GM21390 (cell line): ENCODE measurements at regions not wholly inside any gene's neighbourhood (a gene's known extent, or its start where the extent isn't known, plus 50 kb on each side); places are given as distances from the start of the nearest gene placed in this dataset.

Source experiments
- ATAC-seq: cut with Tn5 transposase; IDR thresholded peaks from one replicate; pipeline ENCODE4 v1.9.1; 2021; ENCODE audit not compliant: unreplicated experiment

DNA sequence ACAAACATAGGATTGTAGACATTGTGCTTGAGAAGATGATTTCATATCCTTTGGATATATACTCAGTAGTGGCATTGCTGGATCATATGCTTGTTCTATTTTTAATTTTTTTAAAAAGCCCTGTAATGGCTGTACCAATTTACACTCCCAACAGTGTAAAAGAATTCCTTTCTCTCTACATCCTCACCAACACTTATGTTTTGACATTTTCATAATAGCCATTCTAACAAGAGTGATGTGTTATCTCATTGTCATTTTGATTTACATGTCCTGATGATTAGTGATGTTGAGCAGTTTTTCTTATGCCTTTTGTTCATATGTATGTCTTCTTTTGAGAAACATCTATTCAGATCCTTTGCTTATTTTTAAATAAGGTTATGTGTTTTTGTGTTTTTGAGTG, 1039.2 kb upstream of the GOT2 start:
- no peak for ATAC-seq

DNA sequence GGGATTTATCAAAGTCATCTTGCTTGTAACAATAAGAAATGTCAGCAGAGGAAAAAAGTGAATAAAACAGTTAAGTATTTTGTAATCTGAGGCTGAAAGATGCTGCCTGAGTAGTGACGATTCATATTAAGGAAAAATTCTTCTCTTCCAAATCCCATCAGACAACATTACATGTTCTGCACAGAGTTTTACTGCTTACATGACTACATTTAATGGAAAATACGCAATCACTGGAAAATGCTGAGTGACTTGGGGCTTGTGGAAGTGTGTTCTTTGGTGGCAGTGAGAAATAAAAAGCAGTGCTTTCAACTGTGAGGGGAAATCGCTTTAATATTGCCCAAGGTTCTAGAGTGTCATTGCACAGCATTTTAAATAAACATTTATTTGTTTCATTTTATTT, 1025.2 kb upstream of the GOT2 start:
- no peak for ATAC-seq

DNA sequence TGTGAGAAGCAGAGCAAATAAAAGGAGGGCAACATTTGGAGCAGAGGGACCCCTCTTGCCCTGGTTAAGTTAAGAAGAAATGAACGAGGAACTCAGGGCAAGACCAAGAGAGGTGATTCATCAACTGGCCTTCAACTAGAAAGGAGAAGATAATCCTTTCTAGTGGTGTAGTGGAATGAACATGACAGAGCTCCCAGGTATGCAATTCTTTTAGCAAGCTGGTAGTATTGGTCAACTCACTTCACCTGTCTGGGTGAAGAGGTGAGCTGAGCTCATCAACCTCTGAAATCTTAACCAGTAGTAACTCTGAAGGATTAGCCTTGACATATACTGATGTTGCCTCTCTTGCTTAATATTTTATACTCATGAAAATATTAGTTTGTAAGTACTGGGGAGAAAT, 1024.7 kb upstream of the GOT2 start:
- no peak for ATAC-seq

DNA sequence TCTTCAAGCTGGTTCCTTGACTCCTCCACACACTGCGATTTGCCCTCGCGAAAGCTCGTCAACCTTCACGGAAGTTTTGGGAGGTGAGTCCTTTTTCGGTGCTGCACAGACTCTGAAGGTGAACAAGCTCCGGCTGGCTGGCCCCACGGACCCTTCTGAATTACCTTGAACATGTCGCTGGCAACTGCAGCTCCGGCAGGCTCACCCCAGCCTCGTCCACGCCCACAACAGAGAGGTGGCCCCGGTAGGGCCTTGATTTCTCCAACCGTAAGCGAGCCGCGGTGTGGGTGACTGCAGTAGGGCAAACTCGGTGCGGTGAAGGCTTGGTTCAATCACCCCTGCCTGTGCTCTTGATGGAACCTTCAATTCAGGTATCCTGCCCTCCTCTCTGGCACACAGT, 1020.7 kb upstream of the GOT2 start:
- ATAC-seq = no peak

DNA sequence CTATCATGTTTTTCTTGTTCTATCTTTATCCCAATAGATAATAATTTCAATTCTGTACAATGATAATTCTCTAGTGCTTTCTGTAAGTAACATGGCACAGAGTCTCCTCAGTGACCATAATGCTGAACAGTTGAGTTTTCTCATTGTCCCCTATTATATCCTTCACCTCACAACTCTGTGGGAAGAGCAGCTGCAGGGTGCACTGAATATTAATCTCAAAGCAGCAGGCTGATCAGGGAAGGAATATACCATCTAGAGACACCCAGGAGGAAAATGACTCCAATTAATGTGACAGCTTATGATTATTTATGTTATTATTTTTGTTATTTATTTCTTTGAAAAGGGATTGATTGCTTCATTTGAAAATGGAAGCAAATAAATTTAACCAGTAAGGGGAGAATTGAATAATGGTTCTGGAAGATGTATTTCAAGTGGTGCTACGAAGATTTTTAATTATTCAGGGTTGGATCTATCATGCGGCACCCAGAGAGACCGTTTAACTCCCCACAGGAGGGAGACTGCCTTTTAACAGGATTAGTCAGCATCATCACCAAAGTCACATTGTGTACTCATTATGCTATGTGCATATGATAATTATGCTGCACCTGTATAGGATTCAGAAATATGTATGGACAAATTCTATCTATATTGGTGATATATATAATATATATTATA, 1015.7 kb upstream of the GOT2 start:
- no peak for ATAC-seq

DNA sequence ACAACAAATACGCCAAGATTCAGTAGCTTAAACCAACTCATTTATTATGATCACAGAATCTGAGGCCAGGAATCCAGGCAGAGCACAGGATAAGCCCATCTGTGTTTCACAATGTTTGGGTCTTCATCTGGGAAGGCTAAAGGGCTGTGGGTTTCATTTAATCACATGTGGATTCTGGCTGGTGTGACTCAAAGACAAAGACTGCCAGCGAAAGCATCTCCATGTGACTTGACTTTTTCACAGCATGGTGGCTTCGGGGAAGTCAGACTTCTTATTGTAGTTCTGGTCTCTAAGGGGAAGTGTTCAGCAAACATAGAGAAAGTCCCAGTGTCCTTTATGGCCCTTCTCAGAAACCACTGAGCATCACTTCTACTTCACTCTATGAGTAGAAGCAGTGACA, 1014.4 kb upstream of the GOT2 start:
- no peak for ATAC-seq

DNA sequence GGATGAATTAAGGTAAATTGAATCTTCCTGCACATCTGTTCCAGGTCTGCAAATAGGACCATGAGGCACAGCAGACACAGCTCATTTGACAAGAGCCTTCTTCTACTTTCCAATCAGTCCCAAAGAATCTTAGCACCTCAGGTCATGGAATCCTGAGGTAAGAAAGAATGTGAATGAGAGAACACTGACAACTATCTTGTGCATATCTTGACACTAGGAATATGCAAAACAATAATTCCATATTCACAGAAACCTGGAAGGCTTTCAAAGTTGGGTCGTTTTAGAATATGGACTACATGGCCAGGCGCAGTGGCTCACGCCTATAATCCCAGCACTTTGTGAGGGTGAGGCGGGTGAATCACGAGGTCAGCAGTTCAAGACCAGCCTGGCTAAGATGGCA, 1009.4 kb upstream of the GOT2 start:
- no peak for ATAC-seq

DNA sequence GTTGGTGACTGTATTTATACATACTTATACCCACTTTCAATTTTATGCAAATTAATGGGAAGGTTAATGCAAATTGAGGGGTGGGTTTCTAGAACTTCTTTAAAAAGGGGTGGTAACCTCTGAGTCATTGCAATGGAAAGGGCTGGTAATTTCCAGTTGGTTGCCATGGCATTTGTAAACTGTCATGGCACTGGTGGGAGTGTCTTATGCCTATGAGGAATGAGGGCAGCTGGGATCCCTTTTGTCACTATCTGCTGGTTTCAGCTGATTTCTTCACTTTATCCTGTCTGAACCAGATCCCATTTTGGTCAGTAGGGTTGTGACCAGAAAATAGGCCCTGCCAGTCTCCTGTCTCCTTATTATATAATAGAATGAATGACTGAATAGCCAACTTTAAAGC, 1006.7 kb upstream of the GOT2 start:
- no peak for ATAC-seq

DNA sequence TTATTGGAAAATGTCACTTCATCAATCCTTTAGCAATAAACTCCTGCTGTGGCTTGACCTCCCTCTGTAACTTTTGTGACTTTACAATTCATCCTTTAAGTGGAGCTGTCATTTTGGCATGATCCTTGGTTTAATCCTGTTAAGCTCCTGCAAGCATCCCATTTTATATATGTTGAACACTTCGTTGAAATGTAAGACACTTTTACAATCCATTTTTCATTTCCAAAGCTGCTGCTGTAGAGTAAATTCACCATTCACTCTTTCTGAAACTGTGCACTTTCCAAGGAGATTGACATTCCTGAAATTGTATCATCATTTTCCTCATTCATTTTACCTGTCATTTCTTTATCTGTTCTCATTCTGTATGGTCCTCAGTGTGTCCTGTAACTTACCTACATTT, 1003.2 kb upstream of the GOT2 start:
- no peak for ATAC-seq

DNA sequence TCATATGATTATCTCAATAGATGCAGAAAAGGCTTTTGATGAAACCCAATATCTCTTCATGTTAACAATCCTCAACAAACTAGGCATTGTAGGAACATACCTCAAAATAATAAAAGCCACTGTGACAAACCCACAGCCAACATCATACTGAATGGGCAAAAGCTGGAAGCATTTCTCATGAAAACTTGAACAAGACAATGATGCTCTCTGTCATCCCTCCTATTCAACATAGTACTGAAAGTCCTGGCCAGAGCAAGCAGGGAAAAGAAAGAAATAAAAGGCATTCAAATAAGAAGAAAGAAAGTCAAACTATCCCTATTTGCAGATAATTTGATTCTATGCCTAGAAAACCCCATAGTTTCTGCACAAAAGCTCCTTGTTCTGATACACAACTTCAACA, 999.2 kb upstream of the GOT2 start:
- no peak for ATAC-seq

DNA sequence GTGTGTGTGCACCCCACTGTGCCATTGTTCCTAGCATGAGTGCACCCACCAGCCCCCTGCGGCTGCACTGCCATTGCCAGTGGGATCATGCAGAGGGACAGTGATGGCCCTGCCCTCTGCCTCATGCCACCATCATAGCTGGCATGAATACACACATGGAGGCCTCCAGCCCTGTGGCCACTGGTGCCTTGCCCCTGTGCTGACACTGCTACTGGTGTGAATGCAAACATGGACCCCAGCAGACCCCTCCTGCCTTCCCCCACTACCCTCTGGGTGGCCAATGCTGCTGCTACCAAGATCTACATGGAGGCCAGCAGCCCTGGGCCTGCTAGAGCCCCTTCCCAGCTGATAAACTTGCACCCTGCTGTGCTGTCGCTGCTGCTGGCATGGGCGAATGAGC, 995.5 kb upstream of the GOT2 start:
- no peak for ATAC-seq

DNA sequence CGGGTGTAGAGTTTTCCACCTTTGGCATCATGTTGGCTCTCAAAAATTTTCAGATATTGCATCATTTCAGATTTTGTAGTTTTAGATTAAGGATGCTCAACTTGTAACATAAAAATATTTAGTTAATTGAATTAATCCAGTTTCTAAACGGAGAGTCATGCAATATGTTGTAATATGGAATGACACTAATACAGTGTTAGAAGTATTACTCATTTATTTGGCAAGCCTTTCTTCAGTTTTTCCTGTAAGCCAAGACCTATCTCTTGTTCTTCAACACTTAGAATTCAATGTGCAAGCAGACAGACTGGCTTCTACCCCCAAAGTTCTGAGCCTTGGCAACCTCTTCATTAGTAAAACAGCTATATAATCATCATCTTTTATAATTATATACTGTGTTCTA, 985.0 kb upstream of the GOT2 start:
- no peak for ATAC-seq

DNA sequence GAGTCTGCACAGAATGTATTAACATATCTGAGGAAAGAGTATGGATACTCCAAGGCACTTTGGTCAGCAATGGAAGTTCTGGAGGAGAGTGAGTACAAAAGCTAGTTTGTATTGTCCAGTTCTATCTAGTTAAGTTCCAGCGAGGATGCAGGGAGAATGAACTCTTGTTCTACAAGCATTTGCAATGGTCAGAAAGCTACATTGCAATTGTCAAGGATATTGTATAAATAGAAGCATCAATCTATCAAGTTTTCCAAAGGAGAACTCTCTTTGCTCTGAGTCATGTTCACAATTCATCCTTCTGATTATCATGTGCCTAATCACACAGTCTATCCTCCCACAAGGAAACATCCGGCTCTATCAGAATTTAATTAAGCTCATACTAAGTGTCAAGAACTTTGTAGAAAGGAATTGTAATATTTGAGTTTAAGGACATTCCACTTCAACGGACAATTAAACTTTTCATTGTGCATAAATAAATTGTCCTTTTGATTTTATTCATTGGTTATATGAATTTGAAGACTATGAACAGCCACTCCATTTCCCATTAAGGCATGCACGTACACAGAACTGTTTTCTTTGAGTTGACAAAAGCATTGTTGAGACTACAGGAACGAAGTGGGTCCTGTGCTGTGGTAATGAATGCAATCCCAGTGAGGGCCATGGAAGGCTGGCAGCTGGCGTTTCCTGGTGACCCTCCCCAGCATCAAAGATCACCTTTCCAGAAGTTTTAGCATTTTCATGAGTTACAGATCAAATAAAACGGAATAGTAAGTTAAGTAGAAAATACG, 973.5 kb upstream of the GOT2 start:
- no peak for ATAC-seq

DNA sequence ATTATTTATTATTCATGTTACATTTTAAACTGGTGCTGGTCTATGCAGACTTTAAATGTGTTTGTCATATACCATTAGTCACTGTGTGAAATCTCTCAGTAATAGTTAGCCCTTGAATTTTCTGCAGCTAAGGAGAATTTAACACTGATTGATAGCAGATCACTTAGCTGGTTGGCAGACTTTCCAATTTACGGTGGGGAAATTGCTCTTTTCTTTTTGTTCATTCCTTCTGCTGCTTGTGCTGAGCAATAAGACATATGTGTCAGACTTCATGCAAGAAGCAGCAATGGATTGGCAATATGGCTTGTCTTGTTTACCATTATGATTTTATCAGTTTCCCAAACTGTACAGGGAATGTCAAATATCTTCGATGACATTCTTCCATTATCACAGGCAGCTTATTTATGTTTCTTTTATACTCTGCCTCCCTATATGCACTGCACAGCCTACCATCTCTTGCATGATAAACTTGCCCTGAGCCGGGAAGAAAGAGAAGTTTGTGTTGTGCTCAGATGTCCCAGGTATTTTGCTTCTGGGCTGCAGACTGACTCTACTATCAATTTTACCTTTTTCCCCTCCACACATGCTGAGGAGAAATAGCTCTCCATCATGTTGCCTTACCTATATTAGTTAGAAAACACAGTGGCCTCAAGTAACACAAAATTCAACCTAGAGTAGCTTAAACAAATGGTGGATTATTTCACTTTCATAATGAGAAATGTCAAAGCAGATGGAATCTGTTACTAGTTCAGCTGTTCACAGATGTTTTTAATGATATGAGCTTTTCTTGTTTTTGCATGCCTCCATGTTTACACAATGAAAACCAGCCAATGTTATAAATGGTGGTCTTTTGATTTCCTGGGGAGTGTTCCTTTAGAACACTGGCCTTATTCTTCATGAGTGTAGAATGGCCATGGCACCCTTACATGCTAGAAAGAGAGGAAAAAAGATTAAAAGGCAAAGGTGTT, 968.1 kb upstream of the GOT2 start:
- no peak for ATAC-seq

DNA sequence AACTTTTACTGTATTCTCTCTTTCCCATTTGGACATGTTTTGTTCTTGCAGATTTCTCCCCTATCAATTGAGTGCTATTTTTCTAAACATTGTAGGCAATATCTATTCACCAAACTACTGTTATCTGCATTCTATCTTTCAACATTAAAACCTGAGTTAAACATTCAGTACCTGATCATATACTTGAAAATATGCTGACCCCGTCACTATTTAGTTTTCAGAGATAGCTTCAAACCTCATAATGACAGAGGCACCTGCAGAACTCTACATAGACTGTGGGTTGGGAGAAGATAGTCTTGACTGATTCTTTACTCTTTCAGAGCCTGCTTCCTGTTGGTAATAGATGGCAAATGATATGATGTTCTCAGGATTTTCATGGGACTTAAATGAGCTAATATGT, 965.7 kb upstream of the GOT2 start:
- no peak for ATAC-seq

DNA sequence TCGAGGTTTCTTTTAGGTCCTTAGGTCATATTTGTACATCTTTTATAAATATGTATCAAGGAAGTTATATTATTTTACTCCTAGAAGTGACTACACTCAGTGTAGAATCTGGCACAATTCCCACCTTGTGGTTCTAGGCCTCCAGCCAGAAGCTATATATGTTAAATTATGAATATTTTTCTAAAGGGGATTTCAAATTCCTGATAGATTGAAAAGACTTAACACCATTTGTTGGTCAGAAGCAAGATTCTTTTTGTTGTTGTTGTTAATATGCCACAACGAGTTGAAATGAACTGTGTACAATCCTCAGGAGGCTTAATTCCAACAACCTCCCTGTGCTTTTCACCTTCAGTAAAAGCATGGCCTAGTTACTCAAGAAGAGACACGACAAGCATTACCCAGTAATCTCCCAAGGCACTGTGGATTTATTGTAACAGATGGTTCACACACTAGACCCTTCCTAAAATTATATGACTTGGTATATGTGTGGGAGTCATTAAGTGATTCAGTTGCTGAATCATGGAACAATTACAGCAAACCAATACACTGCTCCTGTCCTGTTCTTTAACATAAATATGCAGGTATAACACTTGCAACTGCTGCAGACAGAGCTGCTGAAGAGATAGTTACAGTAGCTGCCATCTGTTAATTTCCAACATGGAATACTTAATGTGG, 964.4 kb upstream of the GOT2 start:
- ATAC-seq = no peak

DNA sequence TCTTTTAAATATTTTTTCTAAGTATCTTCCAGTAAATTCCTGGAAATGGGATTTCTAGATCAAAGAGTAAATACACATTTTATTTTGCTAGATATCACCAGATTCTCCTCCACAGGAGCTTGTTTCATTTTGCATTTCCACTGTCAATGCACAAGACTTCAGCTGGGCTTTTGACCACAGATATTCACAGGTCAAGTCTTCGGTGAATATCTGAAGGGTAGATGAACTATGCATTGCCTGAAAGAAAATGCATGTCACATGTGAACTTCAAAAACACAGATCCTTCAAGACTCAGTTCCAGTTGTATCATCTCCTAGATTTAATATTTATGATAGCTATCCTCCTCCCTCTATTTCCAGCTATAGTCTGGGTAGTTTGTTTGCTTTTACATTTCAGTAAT, 963.6 kb upstream of the GOT2 start:
- no peak for ATAC-seq

DNA sequence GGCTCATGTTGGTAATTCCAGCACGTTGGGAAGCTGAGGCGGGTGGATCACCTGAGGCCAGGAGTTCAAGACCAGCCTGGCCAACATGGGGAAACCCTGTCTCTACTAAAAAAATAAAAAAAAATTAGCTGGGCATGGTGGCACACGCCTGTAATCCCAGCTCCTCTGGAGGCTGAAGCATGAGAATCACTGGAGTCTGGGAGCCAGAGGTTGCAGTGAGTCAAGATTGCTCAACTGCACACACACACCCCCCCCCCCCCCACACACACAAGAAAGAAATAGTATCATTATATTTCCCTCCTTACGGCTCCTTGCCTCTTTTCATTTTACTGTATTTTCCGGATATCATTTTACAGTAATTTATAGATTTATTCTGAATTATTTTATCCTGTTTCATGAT, 963.1 kb upstream of the GOT2 start:
- ATAC-seq = no peak

DNA sequence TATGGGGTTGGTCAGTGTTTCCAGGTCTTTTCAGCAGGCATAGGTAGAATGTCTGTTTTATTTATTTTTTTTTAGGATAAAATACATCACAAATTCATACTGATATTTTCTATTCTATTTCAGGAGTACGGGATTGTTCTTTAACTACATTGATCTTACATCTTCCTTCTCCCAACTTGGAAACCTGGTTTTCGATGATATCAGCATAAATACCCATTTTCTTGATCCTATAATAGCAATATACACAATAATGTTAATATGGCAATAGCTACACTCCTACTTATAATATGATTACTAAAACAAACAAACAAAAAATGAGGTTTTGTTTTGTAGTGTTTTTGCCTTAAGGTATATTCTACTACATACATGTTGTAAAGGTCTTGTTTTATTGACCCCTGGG, 962.4 kb upstream of the GOT2 start:
- ATAC-seq = no peak

DNA sequence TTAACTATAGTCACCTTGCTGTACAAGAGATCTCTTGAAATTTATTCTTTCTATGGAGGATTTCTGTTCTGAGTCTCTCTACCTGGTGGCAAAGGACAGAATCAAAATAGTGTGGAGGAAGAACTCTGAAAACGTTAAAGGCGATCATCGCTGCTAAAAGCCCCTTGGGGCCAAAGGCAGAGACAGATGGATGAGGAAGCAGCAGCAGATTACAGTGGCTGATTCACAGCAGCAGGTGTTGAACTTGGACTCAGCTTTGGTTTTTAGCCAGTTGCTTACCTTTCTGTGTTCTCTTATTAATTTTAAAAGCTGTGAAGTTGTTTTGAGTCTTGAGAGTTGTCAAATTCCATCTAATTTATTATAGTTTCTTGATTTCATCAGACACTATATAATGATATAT, 956.1 kb upstream of the GOT2 start:
- no peak for ATAC-seq

DNA sequence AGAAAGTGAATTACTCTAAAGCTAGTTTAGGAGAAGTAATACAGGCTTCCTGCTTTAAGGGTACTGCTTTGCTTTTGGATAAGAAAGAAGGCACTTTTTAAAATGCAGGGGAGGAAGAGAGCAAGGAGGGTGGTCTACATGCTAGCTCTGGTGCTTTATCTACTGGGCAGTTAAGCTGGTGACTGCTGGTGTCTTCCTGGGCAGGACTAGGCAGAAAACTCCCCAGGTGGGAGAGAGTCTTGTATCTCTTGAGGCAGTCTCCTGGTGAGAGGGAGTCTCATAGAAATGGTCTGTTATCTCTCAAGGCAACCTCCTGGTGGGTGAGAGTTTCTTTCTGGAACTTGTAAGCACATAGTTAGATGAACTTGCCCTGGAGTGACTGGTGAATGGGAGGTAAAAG, 953.9 kb upstream of the GOT2 start:
- no peak for ATAC-seq
